HAP-1 (cell line): ENCODE measurements at regions not wholly inside any gene's neighbourhood (a gene's known extent, or its start where the extent isn't known, plus 50 kb on each side); places are given as distances from the start of the nearest gene placed in this dataset.
"Not testable (repeated sequence)": the region's sequence is repeated elsewhere in the genome, so short reads cannot be mapped to it uniquely, and the experiment has no call there.

ENCODE experiments used
- DNase-seq, 2 experiments: peaks; one replicate each; pipeline ENCODE4 v3.0.0-alpha.2; 2016 to 2020; ENCODE audit warnings: low spot score in 2 of 2
- H3K27me3 ChIP-seq: fragments of 250-450 bp; sonication (Bioruptor Pico); 2 replicates; pipeline ENCODE4 v1.5.1; 2020; ENCODE audit warnings: low read depth, mild to moderate bottlenecking, moderate library complexity
- H3K36me3 ChIP-seq: fragments of 250-450 bp; sonication (Bioruptor Pico); replicated peaks from 2 replicates; pipeline ENCODE4 v1.5.1; 2020; ENCODE audit warnings: mild to moderate bottlenecking
- H3K4me1 ChIP-seq: fragments of 250-450 bp; sonication (Bioruptor Pico); 2 replicates; pipeline ENCODE4 v1.5.1; 2020; ENCODE audit warnings: mild to moderate bottlenecking
- H3K4me3 ChIP-seq: fragments of 250-450 bp; sonication (Bioruptor Pico); 2 replicates; pipeline ENCODE4 v1.5.1; 2020; ENCODE audit warnings: mild to moderate bottlenecking, moderate library complexity
- H3K9me3 ChIP-seq: fragments of 250-450 bp; sonication (Bioruptor Pico); 2 replicates; pipeline ENCODE4 v1.5.1; 2020; ENCODE audit warnings: mild to moderate bottlenecking, moderate library complexity
- in situ Hi-C: fragments of 300-500 bp; cut with MboI; formaldehyde crosslinking; loops from 3 replicates; pipeline ENCODE4 v1.14.3; 2020; ENCODE audit warnings: low sequenced_read_pairs, inconsistent platforms, mixed read lengths

DNA sequence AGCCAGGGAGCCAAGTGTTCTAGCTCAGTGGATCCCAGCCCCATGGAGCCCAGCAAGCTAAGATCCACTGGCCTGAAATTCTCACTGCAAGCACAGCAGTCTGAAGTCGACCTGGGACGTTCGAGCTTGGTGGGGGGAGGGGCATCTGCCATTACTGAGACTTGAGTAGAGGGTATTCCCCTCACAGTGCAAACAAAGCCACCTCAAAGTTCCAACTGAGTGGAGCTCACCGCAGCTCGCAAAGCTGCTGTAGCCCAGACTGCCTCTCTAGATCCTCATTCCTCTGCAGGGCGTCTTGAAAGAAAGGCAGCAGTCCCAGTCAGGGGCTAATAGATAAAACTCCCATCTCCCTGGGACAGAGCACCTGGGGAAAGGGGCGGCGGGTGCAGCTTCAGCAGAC is 226.3 kb downstream of the ZIC3 start:
- no peaks in the 10 kb centered on the region; the same call in 1 of the 2 replicates for H3K9me3 ChIP-seq
- H3K4me1 ChIP-seq: no peaks in the 10 kb centered on the region
- peaks cover 3% of the 10 kb centered on the region; the same call in 1 of the 2 replicates for H3K27me3 ChIP-seq
- no peak for DNase-seq
- H3K36me3 ChIP-seq: no peaks in the 10 kb centered on the region
- no peak overlapping the region for H3K4me3 ChIP-seq
- in situ Hi-C loops: no loop called here

DNA sequence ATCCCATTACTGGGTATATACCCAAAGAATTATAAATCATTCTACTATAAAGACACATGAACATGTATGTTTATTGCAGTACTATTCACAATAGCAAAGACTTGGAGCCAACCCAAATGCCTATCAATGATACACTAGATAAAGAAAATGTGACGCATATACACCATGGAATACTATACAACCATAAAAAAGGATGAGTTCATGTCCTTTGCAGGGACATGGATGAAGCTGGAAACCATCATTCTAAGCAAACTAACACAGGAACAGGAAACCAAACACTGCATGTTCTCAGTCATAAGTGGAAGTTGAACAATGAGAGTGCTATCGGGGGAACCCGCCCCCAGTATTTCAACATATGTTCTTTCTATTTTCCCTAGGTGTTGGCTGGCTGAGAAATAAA is 232.0 kb downstream of the ZIC3 start:
- in situ Hi-C loops, H3K36me3 ChIP-seq, H3K27me3 ChIP-seq, H3K9me3 ChIP-seq, DNase-seq, H3K4me1 ChIP-seq, H3K4me3 ChIP-seq: not testable (repeated sequence)

DNA sequence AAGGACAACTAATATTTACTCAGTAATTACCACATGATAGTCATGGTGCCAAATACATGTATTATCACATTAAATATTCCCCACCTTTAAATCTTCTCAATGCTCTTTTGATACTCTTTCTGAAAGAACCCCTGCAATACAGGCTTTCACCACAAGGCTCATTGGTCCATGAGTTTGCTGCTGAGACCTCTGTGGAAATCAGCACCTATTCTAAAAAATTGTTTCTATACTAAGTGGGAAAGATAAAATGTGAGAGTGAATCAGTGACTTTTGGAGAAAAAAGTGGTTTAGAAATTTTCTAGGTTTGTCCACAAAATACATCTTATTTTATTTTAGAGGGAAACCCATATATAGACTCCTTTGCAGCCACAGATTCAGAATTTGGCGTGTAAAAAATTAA is 257.3 kb downstream of the ZIC3 start:
- DNase-seq: peak in 1 of 2 experiments; percentile 10
- no peaks in the 10 kb centered on the region; the same call in 1 of the 2 replicates for H3K9me3 ChIP-seq
- no peaks in the 10 kb centered on the region for H3K36me3 ChIP-seq
- H3K4me3 ChIP-seq: no peak overlapping the region
- H3K4me1 ChIP-seq: no peaks in the 10 kb centered on the region
- in situ Hi-C loops: no loop called here
- H3K27me3 ChIP-seq: no peaks in the 10 kb centered on the region

DNA sequence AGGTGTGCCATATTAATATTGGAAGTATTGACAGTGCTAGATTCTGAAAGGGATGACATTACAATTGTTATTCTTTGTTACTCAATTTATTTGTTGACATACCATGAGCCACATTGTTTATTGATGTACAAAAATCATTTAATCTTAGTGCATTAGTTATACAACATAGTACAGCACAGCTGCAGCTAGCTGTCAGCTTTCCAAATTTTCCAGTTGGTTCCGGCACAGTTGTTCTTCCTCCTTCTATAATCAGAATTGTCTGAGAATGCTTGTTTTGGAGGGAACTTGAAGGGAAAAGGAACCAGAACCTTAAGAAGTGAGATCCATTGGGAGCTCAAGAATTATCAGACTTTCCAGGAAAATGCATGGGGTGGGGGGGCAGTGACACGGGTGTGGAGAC is 281.4 kb downstream of the ZIC3 start:
- Histone ChIP-seq H3K4me1 (no peaks in the 10 kb centered on the region), H3K4me3 (no peak overlapping the region), H3K27me3 (no peaks in the 10 kb centered on the region), H3K9me3 (no peaks in the 10 kb centered on the region), H3K36me3 (no peaks in the 10 kb centered on the region)
- in situ Hi-C loops: no loop called here
- DNase-seq: no peak

DNA sequence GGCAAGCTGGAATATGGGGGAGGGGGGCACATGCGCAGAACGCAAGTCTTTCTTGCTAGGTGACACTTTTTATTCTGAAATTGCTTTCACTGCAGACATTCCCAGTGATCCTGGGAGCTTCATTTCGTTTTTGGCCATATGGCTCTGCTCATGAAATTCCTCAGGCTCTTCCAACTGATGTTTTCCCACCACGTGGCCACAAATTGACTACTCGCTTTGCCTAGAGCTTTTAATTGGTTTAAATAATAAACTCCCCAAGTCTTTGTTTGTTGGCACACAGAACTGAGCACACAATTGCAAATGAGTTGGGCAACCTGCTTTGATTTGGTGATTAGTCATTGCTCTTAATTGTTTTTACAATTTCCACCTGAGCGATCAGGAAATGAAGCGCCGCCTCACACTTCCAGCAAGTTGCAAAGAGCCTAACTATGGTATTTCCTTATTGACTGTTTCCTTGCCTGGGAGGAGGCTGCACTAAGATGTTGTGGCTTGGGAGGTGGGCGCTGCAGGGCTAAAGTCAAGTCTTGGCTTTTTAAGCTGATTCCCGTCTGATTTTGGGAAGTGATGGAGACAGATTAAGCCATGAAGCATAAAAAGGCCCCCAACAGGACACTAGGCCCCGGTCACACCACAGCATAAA is 282.5 kb downstream of the ZIC3 start:
- in situ Hi-C loops: no loop called here
- Histone ChIP-seq H3K4me1 (no peaks in the 10 kb centered on the region), H3K9me3 (no peaks in the 10 kb centered on the region), H3K36me3 (no peaks in the 10 kb centered on the region), H3K27me3 (no peaks in the 10 kb centered on the region), H3K4me3 (no peak overlapping the region)
- no peak for DNase-seq

DNA sequence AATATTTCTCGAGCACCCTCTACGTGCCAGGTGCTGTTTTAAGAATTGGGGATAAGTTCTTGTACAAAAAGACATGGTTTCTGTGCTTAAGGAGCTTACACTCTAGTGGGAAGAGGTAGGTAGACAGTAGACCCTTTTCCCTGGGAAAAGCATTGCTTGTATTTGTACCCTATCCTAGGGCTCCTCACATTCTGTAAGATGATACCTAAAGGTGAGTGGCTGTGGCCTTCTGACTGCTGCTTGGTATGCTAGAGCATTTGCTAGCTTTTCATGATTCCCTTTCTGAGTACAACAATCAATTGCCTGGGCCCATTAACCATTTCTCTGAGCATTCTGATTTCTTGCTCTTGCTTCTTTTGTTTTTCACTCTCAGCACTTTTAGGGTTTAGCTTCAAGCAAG is 286.6 kb downstream of the ZIC3 start:
- no peak for DNase-seq
- H3K9me3 ChIP-seq: no peaks in the 10 kb centered on the region
- H3K4me1 ChIP-seq: peaks cover 2% of the 10 kb centered on the region
- in situ Hi-C loops: no loop called here
- H3K4me3 ChIP-seq: no peak overlapping the region
- no peaks in the 10 kb centered on the region for H3K36me3 ChIP-seq
- H3K27me3 ChIP-seq: no peaks in the 10 kb centered on the region

DNA sequence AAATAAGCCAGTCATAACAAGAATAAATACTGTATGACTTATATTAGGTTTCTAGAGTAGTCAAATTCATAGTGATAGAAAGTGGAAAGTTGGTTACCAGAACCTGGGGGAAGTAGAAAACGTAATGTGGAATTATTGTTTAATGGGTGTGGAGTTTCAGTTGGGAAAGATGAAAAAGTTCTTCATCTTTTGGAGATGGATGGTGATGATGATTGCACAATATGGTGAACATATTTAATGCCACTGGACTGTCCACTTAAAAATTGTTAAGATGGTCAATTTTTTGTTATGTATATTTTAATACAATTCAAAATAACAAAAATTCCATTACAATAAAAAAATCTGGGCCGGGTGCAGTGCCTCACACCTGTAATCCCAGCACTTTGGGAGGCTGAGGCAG is 289.6 kb downstream of the ZIC3 start:
- no peak for DNase-seq
- no peaks in the 10 kb centered on the region for H3K9me3 ChIP-seq
- peaks cover 27% of the 10 kb centered on the region for H3K4me1 ChIP-seq
- no peaks in the 10 kb centered on the region for H3K27me3 ChIP-seq
- H3K4me3 ChIP-seq: no peak overlapping the region
- no peaks in the 10 kb centered on the region for H3K36me3 ChIP-seq
- in situ Hi-C loops: no loop called here

DNA sequence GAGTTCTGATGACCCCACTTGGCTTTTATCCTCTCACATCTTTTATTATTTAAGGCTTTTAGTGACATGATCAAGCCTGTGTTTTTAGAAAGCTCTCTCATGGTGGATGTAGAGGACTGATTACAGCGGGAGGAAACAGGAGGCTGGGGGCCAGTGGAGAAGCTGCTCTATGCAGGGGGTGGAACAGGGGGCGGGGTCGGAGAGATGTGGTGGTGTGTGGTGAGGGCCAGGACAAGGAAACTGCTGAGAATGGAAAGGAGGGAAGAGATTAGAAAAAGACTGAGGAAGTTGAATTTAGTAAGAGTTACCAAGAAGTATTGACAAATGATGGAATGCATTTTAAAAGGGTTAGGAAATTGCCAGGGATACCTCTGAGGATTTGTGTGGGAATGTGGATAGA is 292.2 kb downstream of the ZIC3 start:
- no peaks in the 10 kb centered on the region for H3K27me3 ChIP-seq
- H3K4me3 ChIP-seq: no peak overlapping the region
- peaks cover 31% of the 10 kb centered on the region for H3K4me1 ChIP-seq
- H3K36me3 ChIP-seq: no peaks in the 10 kb centered on the region
- H3K9me3 ChIP-seq: no peaks in the 10 kb centered on the region
- peak; percentile 53 to 82 for DNase-seq
- in situ Hi-C loops: no loop called here

DNA sequence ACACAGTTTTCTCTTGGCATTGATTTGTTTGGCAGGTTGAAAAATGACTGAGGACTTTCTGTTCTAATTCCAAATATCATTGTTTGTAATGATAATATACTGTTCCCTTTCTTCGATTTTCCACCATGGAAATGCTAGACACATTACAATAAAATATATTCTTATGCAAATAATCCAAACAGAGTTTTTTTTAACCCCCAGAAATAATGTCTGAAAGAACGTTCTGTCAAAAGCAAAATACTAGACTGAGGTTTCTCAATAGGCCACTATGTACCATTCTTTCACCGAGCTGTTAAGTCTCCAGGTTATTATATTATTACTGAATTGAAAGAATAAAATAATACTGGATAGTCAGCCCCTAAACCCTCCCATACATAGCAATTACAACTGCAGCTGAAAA is 312.5 kb downstream of the ZIC3 start:
- peak in 1 of 2 experiments; percentile 92 for DNase-seq
- in situ Hi-C loops: no loop called here
- H3K36me3 ChIP-seq: no peaks in the 10 kb centered on the region
- 0 out of 2 replicates have a peak, but pooled peaks cover 4% of the 10 kb centered on the region for H3K9me3 ChIP-seq
- H3K4me1 ChIP-seq: peaks cover 42% of the 10 kb centered on the region
- H3K27me3 ChIP-seq: no peaks in the 10 kb centered on the region
- no peak overlapping the region for H3K4me3 ChIP-seq

DNA sequence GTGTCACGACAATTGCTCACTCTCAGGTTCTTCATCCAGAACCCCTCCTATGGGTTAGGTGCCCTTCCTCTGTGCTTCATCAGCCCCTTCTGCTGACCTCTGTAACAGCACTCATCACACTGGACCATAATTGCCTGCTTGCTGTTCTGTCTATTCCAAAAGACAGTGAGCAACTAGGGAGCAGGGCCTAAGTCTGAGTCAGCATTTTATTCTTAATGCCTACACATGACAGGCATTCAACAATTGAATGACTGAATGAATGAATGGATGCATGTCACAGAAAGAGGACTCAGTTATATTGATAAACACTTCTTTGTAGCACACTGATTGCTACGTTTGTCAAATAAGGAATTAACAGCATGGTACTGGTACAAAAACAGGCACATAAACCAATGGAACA is 317.0 kb downstream of the ZIC3 start:
- peaks cover 35% of the 10 kb centered on the region for H3K4me1 ChIP-seq
- no peaks in the 10 kb centered on the region for H3K27me3 ChIP-seq
- H3K9me3 ChIP-seq: no peaks in the 10 kb centered on the region
- in situ Hi-C loops: no loop called here
- DNase-seq: no peak
- H3K36me3 ChIP-seq: no peaks in the 10 kb centered on the region
- no peak overlapping the region for H3K4me3 ChIP-seq

DNA sequence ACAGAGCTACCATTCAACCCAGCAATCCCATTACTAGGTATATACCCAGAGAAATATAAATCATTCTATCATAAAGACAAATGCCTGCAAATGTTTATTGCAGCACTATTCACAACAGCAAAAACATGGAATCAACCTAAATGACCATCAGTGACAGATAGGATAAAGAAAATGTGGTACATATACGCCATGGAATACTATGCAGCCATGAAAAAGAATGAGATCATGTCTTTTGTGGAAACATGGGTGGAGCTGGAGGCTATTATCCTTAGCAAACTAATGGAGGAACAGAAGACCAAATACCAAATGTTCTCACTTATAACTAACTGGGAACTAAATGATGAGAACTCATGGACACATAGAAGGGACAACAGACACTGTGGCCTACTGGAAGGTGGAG is 318.9 kb downstream of the ZIC3 start:
- DNase-seq, H3K9me3 ChIP-seq, H3K36me3 ChIP-seq, in situ Hi-C loops, H3K4me3 ChIP-seq, H3K27me3 ChIP-seq: not testable (repeated sequence)
- peaks cover 18% of the 10 kb centered on the region for H3K4me1 ChIP-seq

DNA sequence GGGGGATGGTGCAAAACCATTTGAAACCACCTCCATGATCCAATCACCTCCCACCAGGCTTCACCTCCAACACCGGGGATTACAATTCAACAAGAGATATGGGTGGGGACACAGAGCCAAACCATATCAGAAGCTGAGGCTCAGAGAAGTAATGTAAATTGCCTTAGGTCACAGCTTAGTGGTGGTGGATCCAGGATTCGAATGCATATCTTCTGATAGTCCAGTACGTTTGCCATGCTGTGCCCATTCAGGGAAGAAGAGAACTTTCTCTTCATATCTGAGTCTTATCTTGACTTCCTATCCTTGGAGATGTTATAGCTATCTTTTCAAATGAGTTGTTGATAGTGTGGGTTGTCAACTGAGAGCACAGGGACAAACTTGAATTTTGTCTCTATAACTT is 325.5 kb downstream of the ZIC3 start:
- Histone ChIP-seq H3K27me3 (no peaks in the 10 kb centered on the region), H3K4me3 (no peak overlapping the region), H3K36me3 (no peaks in the 10 kb centered on the region), H3K9me3 (no peaks in the 10 kb centered on the region), H3K4me1 (peaks cover 6% of the 10 kb centered on the region)
- DNase-seq: no peak
- in situ Hi-C loops: no loop called here

DNA sequence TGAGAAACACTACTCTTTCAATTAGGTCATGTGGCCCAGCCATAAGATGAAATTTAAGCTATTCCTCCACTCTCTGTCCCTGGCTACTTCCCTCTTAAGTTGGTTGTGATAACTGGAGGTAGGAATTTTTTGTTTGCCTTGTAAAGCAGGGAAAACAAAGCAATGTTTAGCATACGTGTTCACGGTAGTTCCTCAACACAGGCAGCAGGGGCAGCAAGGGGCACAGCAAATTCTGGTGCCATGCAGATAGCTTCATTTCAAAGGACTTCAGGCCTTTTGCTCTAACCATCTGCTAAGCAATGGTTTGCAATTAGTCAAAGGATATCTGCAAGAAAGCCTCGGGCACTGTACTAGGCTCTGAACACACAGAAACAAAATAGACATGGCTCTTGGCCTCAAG is 330.2 kb downstream of the ZIC3 start:
- no peak for DNase-seq
- in situ Hi-C loops: no loop called here

DNA sequence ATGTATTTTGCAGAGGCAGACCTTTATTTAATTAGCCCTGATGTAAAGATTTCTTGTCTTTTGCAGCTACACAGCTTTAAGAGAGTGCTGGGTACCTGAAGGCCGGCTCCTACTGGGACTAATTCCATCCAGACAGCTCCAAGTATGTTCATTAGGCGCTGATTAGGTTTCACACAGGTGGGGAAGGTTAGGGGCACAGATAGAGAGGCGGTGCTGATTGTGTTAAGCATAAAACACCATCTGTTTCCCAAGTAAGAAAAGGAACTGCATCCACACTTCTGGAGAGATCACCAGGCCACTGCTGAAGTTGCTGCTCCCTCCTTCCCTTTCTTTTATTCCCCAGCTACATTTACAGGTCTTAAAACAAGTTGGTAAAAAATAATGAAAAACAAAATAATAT is 349.5 kb downstream of the ZIC3 start:
- in situ Hi-C loops: no loop called here
- DNase-seq: no peak
- Histone ChIP-seq H3K4me1 (0 out of 2 replicates have a peak, but pooled peaks cover 5% of the 10 kb centered on the region), H3K36me3 (no peaks in the 10 kb centered on the region), H3K4me3 (no peak overlapping the region), H3K27me3 (no peaks in the 10 kb centered on the region), H3K9me3 (no peaks in the 10 kb centered on the region)

More for the DNA sequence above, 330.2 kb downstream of the ZIC3 start:
- no peaks in the 10 kb centered on the region for H3K4me1 ChIP-seq
- no peaks in the 10 kb centered on the region for H3K27me3 ChIP-seq
- H3K36me3 ChIP-seq: no peaks in the 10 kb centered on the region
- no peak overlapping the region for H3K4me3 ChIP-seq
- H3K9me3 ChIP-seq: no peaks in the 10 kb centered on the region
